Activated CD8-positive, alpha-beta T cell treated with anti-CD3 and anti-CD28 coated beads, Interleukin-2, amount 10 ng/mL, durations not matched to agents 7 days and 5 days (primary cell): ENCODE measurements at regions not wholly inside any gene's neighbourhood (a gene's known extent, or its start where the extent isn't known, plus 50 kb on each side); places are given as distances from the start of the nearest gene placed in this dataset.

Experiments
- ATAC-seq: fragments of 150-1000 bp; cut with Tn5 transposase; one replicate; pipeline ENCODE4 v1.10.0; 2021; ENCODE audit warnings: moderate library complexity
- CTCF ChIA-PET: fragments of 350-600 bp; sonication (Branson Sonifier 250); formaldehyde crosslinking; loops from one replicate; lab custom pipeline; 2021; ENCODE audit warnings: antibody characterized with exemption; lab: Charles Lee
- POLR2A ChIA-PET: fragments of 350-600 bp; sonication (Branson Sonifier 250); formaldehyde crosslinking; loops from one replicate; lab custom pipeline; 2021; ENCODE audit warnings: antibody characterized with exemption; lab: Charles Lee
- DNase-seq: peaks from one replicate; pipeline ENCODE4 v3.0.0-alpha.2; 2020
- H3K27ac Mint-ChIP-seq: one replicate; pipeline ENCODE4 v1.8.0; 2021; ENCODE audit warnings: mild to moderate bottlenecking, mixed read lengths
- H3K27me3 Mint-ChIP-seq: one replicate; pipeline ENCODE4 v1.8.0; 2021; ENCODE audit warnings: low read depth, mixed read lengths
- H3K36me3 Mint-ChIP-seq: one replicate; pipeline ENCODE4 v1.8.0; 2021; ENCODE audit warnings: low read depth, mixed read lengths
- H3K4me1 Mint-ChIP-seq: one replicate; pipeline ENCODE4 v1.8.0; 2021; ENCODE audit warnings: low read depth, mixed read lengths
- H3K4me3 Mint-ChIP-seq: one replicate; pipeline ENCODE4 v1.8.0; 2021; ENCODE audit warnings: mild to moderate bottlenecking, mixed read lengths
- H3K9me3 Mint-ChIP-seq: one replicate; pipeline ENCODE4 v1.8.0; 2022; ENCODE audit warnings: mixed read lengths; ENCODE audit not compliant: insufficient read depth

GRCh38 chr1:47650205-47650604, 212.4 kb downstream of the FOXD2 start:
- Mint-ChIP-seq H3K27me3 (peaks cover 21% of the 10 kb centered on the region), H3K4me1 (no peaks in the 10 kb centered on the region)

GRCh38 chr1:47650611-47651010, 212.8 kb downstream of the FOXD2 start:
- H3K36me3 Mint-ChIP-seq = no peaks in the 10 kb centered on the region
- H3K27ac Mint-ChIP-seq = no peak overlapping the region
- no peaks in the 10 kb centered on the region for H3K4me1 Mint-ChIP-seq
- ChIA-PET CTCF (no interaction called here), POLR2A (no interaction called here)
- DNase-seq (no peak), ATAC-seq (no peak)
- H3K27me3 Mint-ChIP-seq = peaks cover 20% of the 10 kb centered on the region
- no peak overlapping the region for H3K4me3 Mint-ChIP-seq
- H3K9me3 Mint-ChIP-seq = no peaks in the 10 kb centered on the region

More at GRCh38 chr1:47650205-47650604, 212.4 kb downstream of the FOXD2 start:
- no peak overlapping the region for H3K4me3 Mint-ChIP-seq
- POLR2A ChIA-PET = no interaction called here
- no peaks in the 10 kb centered on the region for H3K9me3 Mint-ChIP-seq
- H3K36me3 Mint-ChIP-seq = no peaks in the 10 kb centered on the region
- no peak for DNase-seq
- ATAC-seq = no peak
- H3K27ac Mint-ChIP-seq = no peak overlapping the region
- CTCF ChIA-PET = no interaction called here

- ChIA-PET POLR2A (interaction anchor here (0.6 kb wide), 1 partner anchor 143 kb away, joined by 3 read pairs; no protein-coding TSS in a partner anchor), CTCF (no interaction called here)
Observed at GRCh38 chr1:47651311-47652089, 213.7 kb downstream of the FOXD2 start.

GRCh38 chr1:47655521-47656300, 217.9 kb downstream of the FOXD2 start:
- CTCF ChIA-PET = interaction anchor here (1.0 kb wide), 1 partner anchor 218 kb away, joined by 3 read pairs; the partner anchor contains the start of gene FOXD2
- Mint-ChIP-seq H3K36me3 (no peaks in the 10 kb centered on the region), H3K27ac (no peak overlapping the region), H3K4me3 (no peak overlapping the region), H3K4me1 (no peaks in the 10 kb centered on the region), H3K27me3 (peaks cover 22% of the 10 kb centered on the region), H3K9me3 (no peaks in the 10 kb centered on the region)
- DNase-seq (no peak), ATAC-seq (no peak)
- POLR2A ChIA-PET = no interaction called here

More at GRCh38 chr1:47651311-47652089, 213.7 kb downstream of the FOXD2 start:
- ATAC-seq (no peak), DNase-seq (no peak)
- Mint-ChIP-seq H3K4me1 (no peaks in the 10 kb centered on the region), H3K27me3 (peaks cover 23% of the 10 kb centered on the region), H3K27ac (no peak overlapping the region), H3K9me3 (no peaks in the 10 kb centered on the region), H3K4me3 (no peak overlapping the region), H3K36me3 (no peaks in the 10 kb centered on the region)

GRCh38 chr1:47656719-47657685, 219.2 kb downstream of the FOXD2 start:
- H3K27me3 Mint-ChIP-seq = peaks cover 22% of the 10 kb centered on the region

GRCh38 chr1:47658161-47658920, 220.5 kb downstream of the FOXD2 start:
- no peak for ATAC-seq
- H3K4me1 Mint-ChIP-seq = peaks cover 5% of the 10 kb centered on the region
- H3K9me3 Mint-ChIP-seq = no peaks in the 10 kb centered on the region
- H3K27me3 Mint-ChIP-seq = peaks cover 22% of the 10 kb centered on the region
- no peaks in the 10 kb centered on the region for H3K36me3 Mint-ChIP-seq
- no peak for DNase-seq
- no peak overlapping the region for H3K4me3 Mint-ChIP-seq
- H3K27ac Mint-ChIP-seq = no peak overlapping the region
- CTCF ChIA-PET = no interaction called here
- POLR2A ChIA-PET = no interaction called here

More at GRCh38 chr1:47656719-47657685, 219.2 kb downstream of the FOXD2 start:
- ATAC-seq (no peak), DNase-seq (no peak)
- H3K36me3 Mint-ChIP-seq = no peaks in the 10 kb centered on the region
- H3K9me3 Mint-ChIP-seq = no peaks in the 10 kb centered on the region
- H3K27ac Mint-ChIP-seq = no peak overlapping the region
- CTCF ChIA-PET = no interaction called here
- H3K4me3 Mint-ChIP-seq = no peak overlapping the region
- no peaks in the 10 kb centered on the region for H3K4me1 Mint-ChIP-seq
- POLR2A ChIA-PET = no interaction called here

GRCh38 chr1:47659146-47659545, 221.3 kb downstream of the FOXD2 start:
- ChIA-PET CTCF (no interaction called here), POLR2A (no interaction called here)
- no peak overlapping the region for H3K27ac Mint-ChIP-seq
- H3K4me3 Mint-ChIP-seq = no peak overlapping the region
- H3K27me3 Mint-ChIP-seq = peaks cover 25% of the 10 kb centered on the region
- no peaks in the 10 kb centered on the region for H3K9me3 Mint-ChIP-seq
- peaks cover 10% of the 10 kb centered on the region for H3K4me1 Mint-ChIP-seq
- ATAC-seq (no peak), DNase-seq (no peak)
- H3K36me3 Mint-ChIP-seq = no peaks in the 10 kb centered on the region

- H3K36me3 Mint-ChIP-seq = no peaks in the 10 kb centered on the region
- POLR2A ChIA-PET = no interaction called here
- DNase-seq (no peak), ATAC-seq (no peak)
- peaks cover 10% of the 10 kb centered on the region for H3K4me1 Mint-ChIP-seq
- CTCF ChIA-PET = no interaction called here
- H3K4me3 Mint-ChIP-seq = no peak overlapping the region
- H3K9me3 Mint-ChIP-seq = no peaks in the 10 kb centered on the region
- H3K27me3 Mint-ChIP-seq = peaks cover 18% of the 10 kb centered on the region
- H3K27ac Mint-ChIP-seq = no peak overlapping the region
Observed at GRCh38 chr1:47660622-47661021, 222.8 kb downstream of the FOXD2 start.

- Mint-ChIP-seq H3K27ac (no peak overlapping the region), H3K27me3 (peaks cover 14% of the 10 kb centered on the region), H3K4me3 (no peak overlapping the region), H3K9me3 (no peaks in the 10 kb centered on the region), H3K4me1 (peaks cover 10% of the 10 kb centered on the region), H3K36me3 (no peaks in the 10 kb centered on the region)
- CTCF ChIA-PET = no interaction called here
- ATAC-seq (no peak), DNase-seq (no peak)
- POLR2A ChIA-PET = no interaction called here
Observed at GRCh38 chr1:47661040-47661439, 223.2 kb downstream of the FOXD2 start.

- Mint-ChIP-seq H3K27me3 (peaks cover 11% of the 10 kb centered on the region), H3K4me1 (peaks cover 10% of the 10 kb centered on the region), H3K9me3 (no peaks in the 10 kb centered on the region), H3K27ac (no peak overlapping the region), H3K4me3 (no peak overlapping the region), H3K36me3 (no peaks in the 10 kb centered on the region)
- DNase-seq (no peak), ATAC-seq (no peak)
- CTCF ChIA-PET = interaction anchor here (1.9 kb wide), 1 partner anchor 226 kb away, joined by 6 read pairs; no protein-coding TSS in a partner anchor
- POLR2A ChIA-PET = no interaction called here
Observed at GRCh38 chr1:47662068-47662467, 224.2 kb downstream of the FOXD2 start.

- ChIA-PET CTCF (interaction anchor here (0.5 to 1.9 kb wide), 2 partner anchors 207 to 227 kb away, joined by 3 to 6 read pairs; no protein-coding TSS in a partner anchor), POLR2A (no interaction called here)
- Mint-ChIP-seq H3K27me3 (peaks cover 14% of the 10 kb centered on the region), H3K4me1 (peaks cover 10% of the 10 kb centered on the region), H3K36me3 (no peaks in the 10 kb centered on the region), H3K4me3 (no peak overlapping the region), H3K27ac (no peak overlapping the region), H3K9me3 (no peaks in the 10 kb centered on the region)
- ATAC-seq (no peak), DNase-seq (no peak)
Observed at GRCh38 chr1:47663286-47663685, 225.4 kb downstream of the FOXD2 start.
